ENCODE measurements at regions not wholly inside any gene's neighbourhood (a gene's known extent, or its start where the extent isn't known, plus 50 kb on each side); places are given as distances from the start of the nearest gene placed in this dataset.

DNA sequence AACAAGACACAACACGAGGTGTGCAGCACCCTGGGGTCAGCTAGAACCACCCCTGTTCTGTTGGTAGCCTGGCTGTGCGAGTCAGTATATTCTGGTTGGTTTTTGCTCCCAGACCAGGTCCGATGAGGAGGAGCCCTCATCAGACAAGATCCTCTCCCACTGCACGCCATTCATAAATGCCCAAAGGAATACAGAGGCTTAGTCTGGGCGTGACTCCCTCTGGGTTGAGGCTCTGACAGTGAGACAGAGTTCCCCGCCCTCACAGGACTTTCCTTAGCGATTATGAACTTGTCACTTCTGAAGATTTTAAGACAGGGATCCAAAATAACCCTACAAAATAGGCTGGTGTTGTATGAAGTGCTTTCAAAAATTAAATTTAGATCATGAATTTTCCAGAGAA, 85.5 kb upstream of the MC2R start:
- intact Hi-C loops (cut with micrococcal nuclease), result no loop called here
- TF ChIP-seq EZH2phosphoT487 (IDR thresholded peaks at IDR 0.05; ENCODE audit: borderline replicate concordance, low read length) (no peak), EZH2 (IDR thresholded peaks at IDR 0.05; ENCODE audit: low read length, unreplicated experiment) (no peak)
- TF ChIP-seq, protein P1, sequence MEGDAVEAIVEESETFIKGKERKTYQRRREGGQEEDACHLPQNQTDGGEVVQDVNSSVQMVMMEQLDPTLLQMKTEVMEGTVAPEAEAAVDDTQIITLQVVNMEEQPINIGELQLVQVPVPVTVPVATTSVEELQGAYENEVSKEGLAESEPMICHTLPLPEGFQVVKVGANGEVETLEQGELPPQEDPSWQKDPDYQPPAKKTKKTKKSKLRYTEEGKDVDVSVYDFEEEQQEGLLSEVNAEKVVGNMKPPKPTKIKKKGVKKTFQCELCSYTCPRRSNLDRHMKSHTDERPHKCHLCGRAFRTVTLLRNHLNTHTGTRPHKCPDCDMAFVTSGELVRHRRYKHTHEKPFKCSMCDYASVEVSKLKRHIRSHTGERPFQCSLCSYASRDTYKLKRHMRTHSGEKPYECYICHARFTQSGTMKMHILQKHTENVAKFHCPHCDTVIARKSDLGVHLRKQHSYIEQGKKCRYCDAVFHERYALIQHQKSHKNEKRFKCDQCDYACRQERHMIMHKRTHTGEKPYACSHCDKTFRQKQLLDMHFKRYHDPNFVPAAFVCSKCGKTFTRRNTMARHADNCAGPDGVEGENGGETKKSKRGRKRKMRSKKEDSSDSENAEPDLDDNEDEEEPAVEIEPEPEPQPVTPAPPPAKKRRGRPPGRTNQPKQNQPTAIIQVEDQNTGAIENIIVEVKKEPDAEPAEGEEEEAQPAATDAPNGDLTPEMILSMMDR (conservative IDR thresholded peaks at IDR 0.05; ENCODE audit: low read depth, low read length), result no peak
- Histone ChIP-seq H3F3A (ENCODE audit: low read length, unreplicated experiment) (no peaks in the 10 kb centered on the region), H3K4me1 (ENCODE audit: insufficient read depth, low read length) (no peaks in the 10 kb centered on the region), H3K9me3 (ENCODE audit: low read length) (no peaks in the 10 kb centered on the region), H2AFZ (ENCODE audit: low read length) (no peak overlapping the region), H3K4me2 (ENCODE audit: low read length) (no peak overlapping the region), H3K79me2 (ENCODE audit: low read length) (no peaks in the 10 kb centered on the region), H4K20me1 (ENCODE audit: low read length) (no peaks in the 10 kb centered on the region), H3K4me3 (ENCODE audit: low read length) (no peak overlapping the region), H3K9ac (ENCODE audit: low read length) (no peak overlapping the region), H3K9me2 (replicated peaks; ENCODE audit: low read length) (no peaks in the 10 kb centered on the region), H3K36me3 (ENCODE audit: low read depth, low read length) (no peaks in the 10 kb centered on the region), H3K27me3 (ENCODE audit: low read length) (peaks cover 48% of the 10 kb centered on the region), H3K27ac (ENCODE audit: low read length) (no peak overlapping the region)
- CTCF ChIA-PET, result no interaction called here
- POLR2A ChIA-PET (ENCODE audit: unreplicated experiment), result no interaction called here
- no peak for DNase-seq
- no peak for ATAC-seq
- BruUV-seq (replicated peaks), result no TSS peak

DNA sequence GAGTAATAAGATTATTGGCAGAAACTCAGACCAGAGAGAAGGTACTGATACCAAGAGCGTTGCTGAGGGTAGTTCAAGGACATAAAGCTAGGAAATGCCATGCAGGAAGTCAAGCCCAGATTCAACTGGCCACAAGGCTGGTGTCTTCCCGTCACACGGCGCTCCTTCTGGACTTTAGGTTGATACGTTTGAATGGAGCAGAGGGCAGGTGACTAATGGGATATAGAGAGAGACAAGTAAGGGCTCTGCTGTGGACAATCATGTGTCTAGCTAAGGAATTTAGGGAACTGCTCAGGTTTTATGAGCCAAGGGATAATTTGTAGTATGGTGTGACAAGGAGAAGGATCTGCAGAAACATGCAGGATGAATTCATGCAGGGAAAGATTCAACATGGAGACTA, 83.9 kb upstream of the MC2R start:
- H3K4me2 ChIP-seq (ENCODE audit: low read length), result no peak overlapping the region
- ChIA-PET CTCF (no interaction called here), POLR2A (ENCODE audit: unreplicated experiment) (no interaction called here)
- DNase-seq, result no peak
- intact Hi-C loops (cut with micrococcal nuclease), result no loop called here
- H4K20me1 ChIP-seq (ENCODE audit: low read length), result no peaks in the 10 kb centered on the region
- no peak for ATAC-seq
- no TSS peak for BruUV-seq (replicated peaks)
- no peaks in the 10 kb centered on the region for H3K9me2 ChIP-seq (replicated peaks; ENCODE audit: low read length)
- H3K9me3 ChIP-seq (ENCODE audit: low read length), result no peaks in the 10 kb centered on the region
- H3K4me1 ChIP-seq (ENCODE audit: insufficient read depth, low read length), result no peaks in the 10 kb centered on the region
- H3K27ac ChIP-seq (ENCODE audit: low read length), result no peak overlapping the region
- H3K4me3 ChIP-seq (ENCODE audit: low read length), result no peak overlapping the region
- no peak overlapping the region for H2AFZ ChIP-seq (ENCODE audit: low read length)
- no peaks in the 10 kb centered on the region for H3F3A ChIP-seq (ENCODE audit: low read length, unreplicated experiment)
- peaks cover 59% of the 10 kb centered on the region for H3K27me3 ChIP-seq (ENCODE audit: low read length)
- TF ChIP-seq EZH2 (IDR thresholded peaks at IDR 0.05; ENCODE audit: low read length, unreplicated experiment) (no peak), EZH2phosphoT487 (IDR thresholded peaks at IDR 0.05; ENCODE audit: borderline replicate concordance, low read length) (no peak)
- TF ChIP-seq, protein P1 (conservative IDR thresholded peaks at IDR 0.05; ENCODE audit: low read depth, low read length), result no peak
- no peaks in the 10 kb centered on the region for H3K79me2 ChIP-seq (ENCODE audit: low read length)
- H3K36me3 ChIP-seq (ENCODE audit: low read depth, low read length), result no peaks in the 10 kb centered on the region
- H3K9ac ChIP-seq (ENCODE audit: low read length), result no peak overlapping the region

DNA sequence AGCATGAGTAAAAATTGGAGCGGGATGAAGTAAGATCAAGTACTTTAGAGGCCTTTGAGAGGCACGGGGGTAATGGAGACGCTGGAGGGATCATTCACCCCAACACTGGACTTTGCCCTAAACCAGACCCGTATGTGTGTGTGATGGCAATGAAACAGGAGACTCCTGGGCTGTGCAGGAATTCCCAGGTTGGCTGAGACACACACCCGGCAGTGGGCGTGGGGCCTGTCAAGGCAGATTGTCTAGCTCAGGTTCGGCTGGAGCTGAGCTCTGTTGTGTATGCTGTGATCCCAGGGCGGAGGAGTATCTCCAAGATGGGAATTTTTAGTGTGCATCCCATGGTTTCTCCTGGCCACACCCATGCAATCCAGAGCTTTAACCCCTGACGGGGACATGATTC, 83.2 kb upstream of the MC2R start:
- H3K4me3 ChIP-seq (ENCODE audit: low read length), result no peak overlapping the region
- CTCF ChIA-PET, result no interaction called here
- POLR2A ChIA-PET (ENCODE audit: unreplicated experiment), result no interaction called here
- no peak for ATAC-seq
- no peaks in the 10 kb centered on the region for H3K9me2 ChIP-seq (replicated peaks; ENCODE audit: low read length)
- DNase-seq, result no peak
- H3K79me2 ChIP-seq (ENCODE audit: low read length), result no peaks in the 10 kb centered on the region
- no peaks in the 10 kb centered on the region for H3K4me1 ChIP-seq (ENCODE audit: insufficient read depth, low read length)
- no peak overlapping the region for H3K27ac ChIP-seq (ENCODE audit: low read length)
- no peak overlapping the region for H3K4me2 ChIP-seq (ENCODE audit: low read length)
- H3K9me3 ChIP-seq (ENCODE audit: low read length), result no peaks in the 10 kb centered on the region
- peaks cover 66% of the 10 kb centered on the region for H3K27me3 ChIP-seq (ENCODE audit: low read length)
- no TSS peak for BruUV-seq (replicated peaks)
- intact Hi-C loops (cut with micrococcal nuclease), result no loop called here
- H4K20me1 ChIP-seq (ENCODE audit: low read length), result no peaks in the 10 kb centered on the region
- H3F3A ChIP-seq (ENCODE audit: low read length, unreplicated experiment), result no peaks in the 10 kb centered on the region
- H2AFZ ChIP-seq (ENCODE audit: low read length), result no peak overlapping the region
- TF ChIP-seq, protein P1 (conservative IDR thresholded peaks at IDR 0.05; ENCODE audit: low read depth, low read length), result no peak
- no peak for TF ChIP-seq EZH2 (IDR thresholded peaks at IDR 0.05; ENCODE audit: low read length, unreplicated experiment)
- TF ChIP-seq EZH2phosphoT487 (IDR thresholded peaks at IDR 0.05; ENCODE audit: borderline replicate concordance, low read length), result no peak
- no peaks in the 10 kb centered on the region for H3K36me3 ChIP-seq (ENCODE audit: low read depth, low read length)
- H3K9ac ChIP-seq (ENCODE audit: low read length), result no peak overlapping the region
